ENCODE measurements at regions not wholly inside any gene's neighbourhood (a gene's known extent, or its start where the extent isn't known, plus 50 kb on each side); places are given as distances from the start of the nearest gene placed in this dataset.

DNA sequence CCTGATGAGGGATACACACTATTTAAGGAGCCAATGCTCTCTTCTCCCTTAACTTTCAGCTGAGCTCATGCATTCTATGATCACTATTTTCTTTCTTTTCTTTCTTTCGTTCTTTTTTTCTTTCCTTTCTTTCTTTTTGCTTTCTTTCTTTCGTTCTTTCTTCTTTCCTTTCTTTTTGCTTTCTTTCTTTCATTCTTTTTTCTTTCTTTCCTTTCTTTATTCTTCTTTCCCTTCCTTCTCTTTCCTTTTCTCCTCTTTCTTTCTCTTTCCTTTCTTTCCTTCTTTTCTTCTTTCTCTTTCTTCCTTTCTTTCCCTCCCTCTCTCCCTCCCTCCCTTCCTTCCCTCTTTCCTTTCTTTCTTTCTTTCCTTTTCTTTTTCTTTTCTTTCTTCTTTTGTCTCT, 761.2 kb downstream of the SEMA5A start:
- Histone ChIP-seq H3K27ac (ENCODE audit: low read depth in 2 of 2, low read length in 1 of 2) (no peak overlapping the region), H3K36me3 (ENCODE audit: control insufficient read depth in 2 of 2, insufficient read depth in 2 of 2, low read length in 1 of 2) (no peaks in the 10 kb centered on the region), H3K4me1 (ENCODE audit: control insufficient read depth in 2 of 2, insufficient read depth in 2 of 2, low read length in 1 of 2) (no peaks in the 10 kb centered on the region), H3K27me3 (ENCODE audit: control insufficient read depth in 1 of 2, insufficient read depth in 2 of 2, low read length in 2 of 2) (no peaks in the 10 kb centered on the region), H3K4me3 (ENCODE audit: low read depth in 1 of 2, low read length in 2 of 2) (no peak overlapping the region), H3K9me3 (ENCODE audit: control insufficient read depth in 2 of 2, insufficient read depth in 1 of 2, low read depth in 1 of 2, low read length in 1 of 2) (no peaks in the 10 kb centered on the region)
- 78 to 81% methylated on average over 2 of the region's 2 CpGs for WGBS, 2 donors

DNA sequence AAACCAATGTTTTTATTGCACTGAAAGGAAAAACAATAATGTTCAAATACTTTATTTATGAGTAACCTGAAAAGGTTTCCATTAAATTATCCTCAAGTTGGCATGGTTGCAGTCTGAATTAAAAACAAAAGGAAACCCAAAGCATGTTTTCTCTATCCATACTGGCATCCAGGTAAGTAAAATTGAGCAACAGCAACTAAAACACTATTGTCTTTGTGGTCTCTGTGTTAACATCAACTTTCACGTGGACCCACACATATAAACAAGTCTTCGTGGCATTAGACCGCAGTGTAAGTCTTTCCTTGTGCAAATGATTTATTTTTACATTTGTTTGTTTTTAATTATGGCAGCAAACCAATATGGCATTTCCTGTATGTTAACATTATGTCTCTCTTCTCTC, 757.6 kb downstream of the SEMA5A start:
- Histone ChIP-seq H3K4me3 (ENCODE audit: low read depth in 1 of 2, low read length in 2 of 2) (no peak overlapping the region), H3K9me3 (ENCODE audit: control insufficient read depth in 2 of 2, insufficient read depth in 1 of 2, low read depth in 1 of 2, low read length in 1 of 2) (no peaks in the 10 kb centered on the region), H3K27ac (ENCODE audit: low read depth in 2 of 2, low read length in 1 of 2) (no peak overlapping the region), H3K4me1 (ENCODE audit: control insufficient read depth in 2 of 2, insufficient read depth in 2 of 2, low read length in 1 of 2) (no peaks in the 10 kb centered on the region), H3K36me3 (ENCODE audit: control insufficient read depth in 2 of 2, insufficient read depth in 2 of 2, low read length in 1 of 2) (no peaks in the 10 kb centered on the region), H3K27me3 (ENCODE audit: control insufficient read depth in 1 of 2, insufficient read depth in 2 of 2, low read length in 2 of 2) (no peaks in the 10 kb centered on the region)
- WGBS, 2 donors, result 57 to 65% methylated on average over 3 of the region's 3 CpGs

- H3K27me3 ChIP-seq (ENCODE audit: control insufficient read depth in 1 of 2, insufficient read depth in 2 of 2, low read length in 2 of 2), result no peaks in the 10 kb centered on the region
- no peaks in the 10 kb centered on the region for H3K36me3 ChIP-seq (ENCODE audit: control insufficient read depth in 2 of 2, insufficient read depth in 2 of 2, low read length in 1 of 2)
- H3K9me3 ChIP-seq (ENCODE audit: control insufficient read depth in 2 of 2, insufficient read depth in 1 of 2, low read depth in 1 of 2, low read length in 1 of 2), result peaks cover 4 to 5% of the 10 kb centered on the region in 2 donors
- no peak overlapping the region for H3K4me3 ChIP-seq (ENCODE audit: low read depth in 1 of 2, low read length in 2 of 2)
- H3K27ac ChIP-seq (ENCODE audit: low read depth in 2 of 2, low read length in 1 of 2), result no peak overlapping the region
- H3K4me1 ChIP-seq (ENCODE audit: control insufficient read depth in 2 of 2, insufficient read depth in 2 of 2, low read length in 1 of 2), result no peaks in the 10 kb centered on the region
These were observed 740.2 kb downstream of the SEMA5A start for GRCh38 chr5:8805653-8806052.

GRCh38 chr5:8807636-8808035, 738.2 kb downstream of the SEMA5A start:
- H3K27me3 ChIP-seq (ENCODE audit: control insufficient read depth in 1 of 2, insufficient read depth in 2 of 2, low read length in 2 of 2), result no peaks in the 10 kb centered on the region
- H3K36me3 ChIP-seq (ENCODE audit: control insufficient read depth in 2 of 2, insufficient read depth in 2 of 2, low read length in 1 of 2), result no peaks in the 10 kb centered on the region
- no peak overlapping the region for H3K27ac ChIP-seq (ENCODE audit: low read depth in 2 of 2, low read length in 1 of 2)
- peaks cover 4 to 5% of the 10 kb centered on the region in 2 donors for H3K9me3 ChIP-seq (ENCODE audit: control insufficient read depth in 2 of 2, insufficient read depth in 1 of 2, low read depth in 1 of 2, low read length in 1 of 2)
- no peaks in the 10 kb centered on the region for H3K4me1 ChIP-seq (ENCODE audit: control insufficient read depth in 2 of 2, insufficient read depth in 2 of 2, low read length in 1 of 2)
- WGBS, 2 donors, result 42 to 43% methylated on average over 3 of the region's 3 CpGs
- no peak overlapping the region for H3K4me3 ChIP-seq (ENCODE audit: low read depth in 1 of 2, low read length in 2 of 2)

DNA sequence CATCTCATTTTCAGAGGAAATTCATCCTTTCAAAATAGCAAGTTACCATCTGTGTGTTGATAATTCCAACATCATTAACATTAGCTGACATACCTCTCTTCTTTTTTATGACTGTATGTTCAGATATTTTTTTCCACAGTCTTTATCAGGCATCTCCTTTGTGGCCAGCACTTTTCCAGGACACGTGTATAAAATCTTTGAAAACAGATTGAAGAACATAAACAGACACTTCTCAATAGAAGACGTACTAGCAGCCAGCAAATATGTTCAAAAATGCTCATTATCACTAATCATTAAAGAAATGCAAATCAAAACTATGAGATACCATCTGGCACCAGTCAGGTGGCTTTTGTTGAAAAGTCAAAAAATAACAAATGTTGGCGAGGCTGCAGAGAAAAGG, 734.3 kb downstream of the SEMA5A start:
- Histone ChIP-seq H3K27ac (ENCODE audit: low read depth in 2 of 2, low read length in 1 of 2) (no peak overlapping the region), H3K4me1 (ENCODE audit: control insufficient read depth in 2 of 2, insufficient read depth in 2 of 2, low read length in 1 of 2) (no peaks in the 10 kb centered on the region), H3K36me3 (ENCODE audit: control insufficient read depth in 2 of 2, insufficient read depth in 2 of 2, low read length in 1 of 2) (no peaks in the 10 kb centered on the region), H3K4me3 (ENCODE audit: low read depth in 1 of 2, low read length in 2 of 2) (no peak overlapping the region), H3K27me3 (ENCODE audit: control insufficient read depth in 1 of 2, insufficient read depth in 2 of 2, low read length in 2 of 2) (no peaks in the 10 kb centered on the region), H3K9me3 (ENCODE audit: control insufficient read depth in 2 of 2, insufficient read depth in 1 of 2, low read depth in 1 of 2, low read length in 1 of 2) (no peaks in the 10 kb centered on the region)
- 63 to 67% methylated on average over 3 of the region's 3 CpGs for WGBS, 2 donors

GRCh38 chr5:8813180-8813579, 732.7 kb downstream of the SEMA5A start:
- Histone ChIP-seq H3K4me1 (ENCODE audit: control insufficient read depth in 2 of 2, insufficient read depth in 2 of 2, low read length in 1 of 2) (no peaks in the 10 kb centered on the region), H3K36me3 (ENCODE audit: control insufficient read depth in 2 of 2, insufficient read depth in 2 of 2, low read length in 1 of 2) (no peaks in the 10 kb centered on the region), H3K27me3 (ENCODE audit: control insufficient read depth in 1 of 2, insufficient read depth in 2 of 2, low read length in 2 of 2) (no peaks in the 10 kb centered on the region), H3K4me3 (ENCODE audit: low read depth in 1 of 2, low read length in 2 of 2) (no peak overlapping the region), H3K27ac (ENCODE audit: low read depth in 2 of 2, low read length in 1 of 2) (no peak overlapping the region), H3K9me3 (ENCODE audit: control insufficient read depth in 2 of 2, insufficient read depth in 1 of 2, low read depth in 1 of 2, low read length in 1 of 2) (no peaks in the 10 kb centered on the region)
- WGBS, 2 donors, result 66 to 69% methylated on average over 3 of the region's 3 CpGs

DNA sequence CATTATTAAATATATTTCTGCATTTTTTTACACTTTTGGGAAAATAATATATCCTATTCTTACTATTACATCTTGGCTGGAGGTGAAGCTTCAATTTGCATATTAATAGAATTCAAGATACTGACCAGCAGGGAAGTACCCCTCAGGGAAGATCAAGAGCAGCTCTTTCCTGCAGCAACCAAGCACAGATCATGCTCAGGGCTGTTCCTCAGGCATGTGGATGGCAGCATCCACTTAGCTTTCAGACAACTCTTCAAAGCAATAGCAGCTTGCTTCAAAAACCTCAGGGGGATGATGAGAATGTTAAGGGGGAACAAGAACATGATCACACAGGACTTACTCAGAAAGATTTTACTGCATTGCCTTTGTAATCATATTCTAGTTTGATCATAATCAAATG, 731.8 kb downstream of the SEMA5A start:
- Histone ChIP-seq H3K27me3 (ENCODE audit: control insufficient read depth in 1 of 2, insufficient read depth in 2 of 2, low read length in 2 of 2) (no peaks in the 10 kb centered on the region), H3K4me3 (ENCODE audit: low read depth in 1 of 2, low read length in 2 of 2) (no peak overlapping the region), H3K36me3 (ENCODE audit: control insufficient read depth in 2 of 2, insufficient read depth in 2 of 2, low read length in 1 of 2) (no peaks in the 10 kb centered on the region), H3K4me1 (ENCODE audit: control insufficient read depth in 2 of 2, insufficient read depth in 2 of 2, low read length in 1 of 2) (no peaks in the 10 kb centered on the region), H3K9me3 (ENCODE audit: control insufficient read depth in 2 of 2, insufficient read depth in 1 of 2, low read depth in 1 of 2, low read length in 1 of 2) (no peaks in the 10 kb centered on the region), H3K27ac (ENCODE audit: low read depth in 2 of 2, low read length in 1 of 2) (no peak overlapping the region)

GRCh38 chr5:8824371-8824770, 721.5 kb downstream of the SEMA5A start:
- H3K36me3 ChIP-seq (ENCODE audit: control insufficient read depth in 2 of 2, insufficient read depth in 2 of 2, low read length in 1 of 2), result no peaks in the 10 kb centered on the region
- no peak overlapping the region for H3K27ac ChIP-seq (ENCODE audit: low read depth in 2 of 2, low read length in 1 of 2)
- H3K9me3 ChIP-seq (ENCODE audit: control insufficient read depth in 2 of 2, insufficient read depth in 1 of 2, low read depth in 1 of 2, low read length in 1 of 2), result no peaks in the 10 kb centered on the region
- no peaks in the 10 kb centered on the region for H3K4me1 ChIP-seq (ENCODE audit: control insufficient read depth in 2 of 2, insufficient read depth in 2 of 2, low read length in 1 of 2)
- H3K27me3 ChIP-seq (ENCODE audit: control insufficient read depth in 1 of 2, insufficient read depth in 2 of 2, low read length in 2 of 2), result no peaks in the 10 kb centered on the region
- no peak overlapping the region for H3K4me3 ChIP-seq (ENCODE audit: low read depth in 1 of 2, low read length in 2 of 2)
- 86 to 89% methylated on average over 1 of the region's 1 CpG for WGBS, 2 donors

DNA sequence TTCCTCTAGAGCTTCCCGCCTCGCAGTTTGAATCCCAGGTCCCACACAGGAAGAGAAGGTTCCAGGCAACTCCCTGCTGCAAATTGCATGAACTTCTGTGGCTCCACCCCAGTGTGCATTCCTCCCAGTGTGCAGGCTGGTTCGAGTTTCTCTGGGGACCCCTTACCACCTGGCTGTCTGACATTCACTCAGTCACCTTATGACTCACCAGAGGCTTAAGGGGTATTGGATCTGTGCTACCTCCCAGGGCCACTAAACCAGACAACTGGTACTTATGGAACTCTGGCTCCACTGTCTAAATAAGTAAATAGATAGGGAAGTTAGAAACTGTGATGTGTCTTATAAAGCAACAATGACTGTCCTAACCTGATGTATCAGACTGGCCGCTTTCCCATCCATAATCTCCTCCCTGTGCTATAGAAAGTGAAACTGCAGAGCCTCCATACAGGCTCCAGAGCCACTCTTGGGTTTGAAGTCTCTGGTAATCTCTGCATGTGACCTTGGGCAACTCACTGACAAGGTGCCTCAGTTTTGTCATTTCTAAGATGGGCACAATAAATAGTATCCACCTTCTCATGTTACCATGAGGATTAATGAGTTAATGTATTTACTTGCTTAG, 720.6 kb downstream of the SEMA5A start:
- no peaks in the 10 kb centered on the region for H3K27me3 ChIP-seq (ENCODE audit: control insufficient read depth in 1 of 2, insufficient read depth in 2 of 2, low read length in 2 of 2)
- H3K36me3 ChIP-seq (ENCODE audit: control insufficient read depth in 2 of 2, insufficient read depth in 2 of 2, low read length in 1 of 2), result no peaks in the 10 kb centered on the region
- no peaks in the 10 kb centered on the region for H3K9me3 ChIP-seq (ENCODE audit: control insufficient read depth in 2 of 2, insufficient read depth in 1 of 2, low read depth in 1 of 2, low read length in 1 of 2)
- H3K4me1 ChIP-seq (ENCODE audit: control insufficient read depth in 2 of 2, insufficient read depth in 2 of 2, low read length in 1 of 2), result no peaks in the 10 kb centered on the region
- H3K4me3 ChIP-seq (ENCODE audit: low read depth in 1 of 2, low read length in 2 of 2), result no peak overlapping the region
- WGBS, 2 donors, result 74 to 81% methylated on average over 4 of the region's 4 CpGs
- H3K27ac ChIP-seq (ENCODE audit: low read depth in 2 of 2, low read length in 1 of 2), result no peak overlapping the region

DNA sequence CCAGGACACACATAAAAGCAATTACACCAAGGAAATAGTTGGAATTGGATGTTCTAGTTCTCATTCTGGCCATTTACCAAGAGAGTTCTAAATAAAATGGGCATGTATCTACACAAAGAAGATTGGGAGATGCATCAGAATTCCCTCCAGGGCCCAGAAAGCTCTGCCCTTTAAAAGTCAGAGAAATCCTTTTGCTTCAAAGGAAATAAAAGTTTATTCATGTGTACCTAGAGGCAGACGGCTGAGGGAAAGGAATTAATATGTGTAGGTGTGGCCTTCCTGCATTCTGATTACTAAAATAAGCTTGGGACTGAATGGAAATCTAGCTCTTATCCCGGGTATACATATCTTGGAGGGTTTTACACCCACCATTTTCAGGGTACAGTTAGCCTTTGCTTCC, 719.4 kb downstream of the SEMA5A start:
- no peaks in the 10 kb centered on the region for H3K27me3 ChIP-seq (ENCODE audit: control insufficient read depth in 1 of 2, insufficient read depth in 2 of 2, low read length in 2 of 2)
- no peak overlapping the region for H3K4me3 ChIP-seq (ENCODE audit: low read depth in 1 of 2, low read length in 2 of 2)
- WGBS, 2 donors, result 34 to 51% methylated on average over 2 of the region's 2 CpGs
- H3K36me3 ChIP-seq (ENCODE audit: control insufficient read depth in 2 of 2, insufficient read depth in 2 of 2, low read length in 1 of 2), result no peaks in the 10 kb centered on the region
- no peaks in the 10 kb centered on the region for H3K9me3 ChIP-seq (ENCODE audit: control insufficient read depth in 2 of 2, insufficient read depth in 1 of 2, low read depth in 1 of 2, low read length in 1 of 2)
- H3K4me1 ChIP-seq (ENCODE audit: control insufficient read depth in 2 of 2, insufficient read depth in 2 of 2, low read length in 1 of 2), result no peaks in the 10 kb centered on the region
- no peak overlapping the region for H3K27ac ChIP-seq (ENCODE audit: low read depth in 2 of 2, low read length in 1 of 2)
